Activated T-cell treated with anti-CD3 and anti-CD28 coated beads for 4 hours (primary cell): ENCODE measurements at regions not wholly inside any gene's neighbourhood (a gene's known extent, or its start where the extent isn't known, plus 50 kb on each side); places are given as distances from the start of the nearest gene placed in this dataset.

Experiments used
- DNase-seq: peaks from one replicate; pipeline ENCODE4 v3.0.0-alpha.2; 2020

- no peak for DNase-seq
Observed at GRCh38 chr4:123455360-123455759, 58.8 kb downstream of the SPRY1 start.

GRCh38 chr4:123462007-123462406 lies 65.4 kb downstream of the SPRY1 start:
- DNase-seq = no peak

- DNase-seq = no peak
Observed at GRCh38 chr4:123463869-123464268, 67.3 kb downstream of the SPRY1 start.

- no peak for DNase-seq
Observed at GRCh38 chr4:123465416-123465815, 68.8 kb downstream of the SPRY1 start.

DNA sequence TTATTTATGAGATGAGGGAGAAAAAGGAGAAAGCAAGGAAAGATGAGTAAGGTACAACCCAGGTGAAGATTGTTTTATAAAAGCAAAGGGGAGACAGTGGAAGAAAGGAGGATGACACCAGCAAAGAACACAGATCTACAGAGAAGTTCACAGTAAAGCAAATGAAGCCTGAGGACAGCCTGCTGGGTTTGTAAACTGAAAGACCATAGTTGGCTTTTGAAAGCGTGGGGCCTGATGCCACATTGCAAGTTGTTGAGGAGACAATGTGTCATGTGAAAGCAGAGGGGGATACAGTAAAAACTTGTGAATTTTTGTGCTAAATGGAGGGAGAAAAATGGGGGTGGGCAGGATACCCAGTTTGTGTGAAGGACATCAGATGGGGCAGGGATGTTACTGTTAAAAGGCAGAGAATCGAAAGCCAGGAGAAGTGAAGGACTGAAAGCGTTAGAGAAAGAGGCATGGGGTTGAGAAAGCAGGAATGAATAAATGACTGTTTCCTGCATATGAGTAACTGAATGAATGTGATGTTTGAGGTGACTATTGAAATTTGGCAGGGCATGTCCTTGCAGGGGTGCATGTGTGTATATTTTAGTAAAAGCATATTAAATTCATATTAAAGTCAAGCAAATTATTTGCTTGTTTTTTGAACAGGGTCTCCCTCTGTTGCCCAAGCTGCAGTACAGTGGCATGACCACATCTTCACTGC lies 69.6 kb downstream of the SPRY1 start:
- no peak for DNase-seq

- no peak for DNase-seq
Observed at GRCh38 chr4:123468479-123469031, 72.0 kb downstream of the SPRY1 start.

DNA sequence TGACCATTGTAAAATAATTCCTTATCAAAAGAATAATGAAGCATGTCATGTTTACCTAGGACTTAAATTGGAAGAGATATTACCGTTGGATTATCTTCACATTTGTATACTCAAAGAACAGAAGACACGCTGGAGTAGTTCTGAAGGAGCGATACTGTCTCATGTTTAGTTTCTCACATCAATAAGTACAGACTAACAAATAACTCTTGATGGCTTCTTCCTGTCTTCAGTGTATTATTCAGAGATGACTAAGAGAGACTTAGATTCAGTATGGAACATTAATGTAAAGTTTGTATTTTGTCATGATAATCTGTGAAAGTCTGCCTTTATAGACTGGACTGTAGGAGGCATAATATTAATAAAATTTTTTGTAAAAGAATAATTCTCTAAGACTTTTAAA lies 72.7 kb downstream of the SPRY1 start:
- DNase-seq = no peak

GRCh38 chr4:123469696-123470095 lies 73.1 kb downstream of the SPRY1 start:
- DNase-seq = no peak

- no peak for DNase-seq
Observed at GRCh38 chr4:123470640-123471039, 74.0 kb downstream of the SPRY1 start.

DNA sequence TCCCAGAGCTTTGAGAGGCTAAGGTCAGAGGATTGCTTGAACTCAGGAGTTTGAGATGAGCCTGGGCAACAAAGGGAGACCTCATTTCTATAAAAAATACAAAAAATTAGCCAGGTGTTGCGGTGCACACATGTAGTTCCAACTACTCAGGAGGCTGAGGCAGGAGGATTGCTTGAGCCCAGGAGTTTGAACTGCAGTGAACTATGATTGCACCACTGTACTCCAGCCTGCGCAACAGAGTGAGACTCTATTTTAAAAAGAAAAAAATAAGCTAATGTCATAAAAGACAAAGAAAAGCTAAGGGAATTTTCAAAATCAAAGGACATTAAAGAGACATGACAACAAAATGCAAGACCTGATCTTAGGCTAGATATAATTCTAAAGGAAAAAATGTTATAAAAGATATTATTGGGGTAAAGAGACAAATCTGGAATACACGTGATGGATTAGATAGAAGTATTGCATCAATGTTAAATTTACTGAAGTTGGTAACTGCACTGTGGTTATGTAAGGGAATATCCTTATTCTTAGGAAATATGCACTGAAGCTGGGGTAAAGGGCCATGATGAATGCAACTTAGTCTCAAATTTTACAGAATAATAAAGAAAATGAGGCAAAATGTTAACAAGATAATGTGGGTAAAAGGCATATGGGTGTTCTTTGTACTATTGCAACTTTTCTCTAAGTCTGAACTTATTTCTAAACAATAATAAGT lies 75.2 kb downstream of the SPRY1 start:
- DNase-seq = no peak

DNA sequence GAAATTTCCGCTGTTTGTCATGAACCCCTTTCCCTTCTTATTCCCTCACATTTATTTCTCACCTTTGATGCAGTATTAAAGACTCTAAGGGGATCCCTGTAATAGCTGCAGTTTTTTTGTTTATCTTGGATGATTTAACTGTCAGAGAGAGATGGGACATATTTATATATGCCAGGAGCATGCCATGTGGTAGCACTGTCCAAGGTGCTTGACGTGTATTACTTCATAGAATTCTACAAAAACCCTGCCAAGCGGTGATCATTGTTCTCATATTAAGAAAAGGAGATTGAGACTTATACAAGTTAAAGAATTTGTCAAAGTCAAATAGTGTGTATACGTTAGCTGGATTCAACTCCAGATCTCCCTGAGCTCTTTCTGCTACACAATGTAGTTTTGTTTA lies 78.2 kb downstream of the SPRY1 start:
- no peak for DNase-seq

GRCh38 chr4:123476089-123476488 lies 79.5 kb downstream of the SPRY1 start:
- no peak for DNase-seq

GRCh38 chr4:123477711-123478209 lies 81.2 kb downstream of the SPRY1 start:
- DNase-seq = peak; percentile 10

GRCh38 chr4:123478859-123479345 lies 82.3 kb downstream of the SPRY1 start:
- no peak for DNase-seq

DNA sequence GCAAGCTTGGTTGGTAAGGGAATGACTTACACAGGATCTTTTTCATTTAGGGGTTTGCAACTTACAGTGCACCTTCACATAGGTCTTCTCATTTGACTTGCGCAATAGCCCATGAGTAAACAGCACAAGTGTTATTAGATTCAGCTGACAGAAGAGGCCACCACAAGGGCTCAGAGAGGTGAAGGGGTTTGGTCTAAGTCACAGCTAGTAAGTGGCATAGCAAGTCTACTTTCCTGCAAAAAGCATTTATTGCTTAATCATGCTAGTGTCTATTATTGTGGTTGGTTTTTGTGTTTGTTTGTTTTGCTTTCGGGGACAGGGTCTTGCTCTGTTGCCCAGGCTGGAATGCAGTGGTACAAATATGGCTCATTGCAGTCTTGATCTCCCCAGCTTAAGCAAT lies 83.3 kb downstream of the SPRY1 start:
- no peak for DNase-seq

DNA sequence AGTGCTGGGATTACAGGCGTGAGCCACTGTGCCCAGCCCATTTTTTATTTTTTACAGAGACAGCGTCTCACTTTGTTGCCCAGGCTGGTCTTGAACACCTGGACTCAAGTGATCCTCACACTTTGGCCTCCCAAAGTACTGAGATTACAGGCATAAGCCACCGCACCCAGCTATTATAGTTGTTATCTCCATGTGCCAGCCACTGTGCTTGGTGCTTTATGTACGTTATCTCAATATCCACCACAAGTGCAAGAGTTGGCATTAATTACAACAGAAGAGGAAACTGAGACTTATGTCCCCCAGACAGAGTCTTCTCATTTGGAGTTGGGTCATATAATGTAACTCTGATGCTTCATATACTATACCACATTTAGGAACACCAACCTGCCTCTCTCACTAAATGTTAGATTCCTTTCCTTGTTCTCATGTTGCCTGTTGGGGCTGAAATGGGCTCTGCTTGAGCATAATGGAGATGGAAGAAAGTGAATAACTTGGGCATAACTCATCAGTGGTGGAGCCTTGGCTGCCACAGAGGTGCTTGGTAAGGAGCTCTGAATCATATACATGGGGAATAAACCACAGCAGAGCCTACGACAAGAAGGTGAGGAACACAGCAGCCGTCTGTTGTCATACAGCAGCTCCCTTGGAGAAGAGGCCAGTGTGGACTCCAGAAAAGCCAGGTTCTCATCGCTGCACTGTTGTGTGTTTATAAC lies 84.3 kb downstream of the SPRY1 start:
- no peak for DNase-seq

- DNase-seq = no peak
Observed at GRCh38 chr4:123481717-123482116, 85.1 kb downstream of the SPRY1 start.

- DNase-seq = no peak
Observed at GRCh38 chr4:123484291-123484926, 87.8 kb downstream of the SPRY1 start.

DNA sequence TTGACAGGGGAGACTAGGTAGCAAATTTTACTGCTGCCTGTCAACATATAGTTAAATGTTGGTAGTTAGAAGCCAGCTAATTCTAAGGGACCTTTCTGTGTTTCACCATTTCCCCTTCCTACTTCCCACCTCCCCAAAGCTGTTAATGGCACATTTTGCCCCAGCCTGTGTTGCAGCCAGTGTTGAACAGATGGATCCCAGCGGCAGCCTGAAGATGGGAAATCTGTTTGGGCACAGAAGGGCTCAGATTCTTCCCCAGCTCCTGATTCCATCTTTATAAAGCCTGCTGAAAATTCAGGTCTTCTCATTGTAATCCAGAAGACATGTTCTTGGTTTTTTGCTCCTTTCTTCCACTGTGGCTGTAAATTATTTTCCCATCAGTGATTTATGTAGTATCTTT lies 89.0 kb downstream of the SPRY1 start:
- DNase-seq = no peak

DNA sequence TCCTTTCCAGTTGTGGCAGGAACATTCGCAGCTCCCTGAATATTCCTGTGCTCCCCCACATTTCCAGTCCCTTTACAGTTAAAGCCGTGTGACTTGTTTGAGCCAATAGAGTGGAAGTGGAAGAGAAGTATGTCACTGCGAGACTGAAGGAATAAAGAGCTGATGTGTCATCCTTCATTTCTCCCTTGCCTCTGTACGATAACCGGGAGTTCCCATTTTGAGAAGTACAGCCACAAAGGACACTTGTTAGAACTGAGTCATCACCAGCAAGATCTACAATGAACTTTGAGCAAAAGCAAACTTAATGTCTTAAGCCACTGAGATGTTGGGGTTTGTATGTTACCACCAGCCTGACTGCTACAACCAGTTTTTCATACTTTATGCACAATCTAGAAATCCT lies 92.3 kb downstream of the SPRY1 start:
- DNase-seq = no peak

GRCh38 chr4:123495530-123495929 lies 98.9 kb downstream of the SPRY1 start:
- no peak for DNase-seq

DNA sequence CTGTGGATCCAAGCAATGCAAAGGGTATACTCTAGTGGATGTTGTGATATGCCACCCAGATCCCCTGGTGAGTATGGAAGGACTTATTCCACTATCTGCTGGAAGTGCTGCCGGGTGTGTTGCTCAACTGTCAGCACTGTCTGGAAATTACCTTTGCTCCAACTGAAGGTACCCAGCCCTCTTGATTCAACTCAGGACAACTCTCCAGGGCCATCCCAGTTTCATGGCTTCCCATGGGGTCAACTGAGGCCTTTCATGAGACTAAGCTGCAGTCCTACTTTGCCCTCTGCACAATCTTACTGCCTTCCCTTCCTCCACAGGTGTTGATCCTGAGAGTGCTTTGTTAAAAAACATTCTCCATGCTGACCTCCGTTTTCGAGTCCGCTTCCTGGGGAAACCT lies 99.8 kb downstream of the SPRY1 start:
- DNase-seq = no peak

DNA sequence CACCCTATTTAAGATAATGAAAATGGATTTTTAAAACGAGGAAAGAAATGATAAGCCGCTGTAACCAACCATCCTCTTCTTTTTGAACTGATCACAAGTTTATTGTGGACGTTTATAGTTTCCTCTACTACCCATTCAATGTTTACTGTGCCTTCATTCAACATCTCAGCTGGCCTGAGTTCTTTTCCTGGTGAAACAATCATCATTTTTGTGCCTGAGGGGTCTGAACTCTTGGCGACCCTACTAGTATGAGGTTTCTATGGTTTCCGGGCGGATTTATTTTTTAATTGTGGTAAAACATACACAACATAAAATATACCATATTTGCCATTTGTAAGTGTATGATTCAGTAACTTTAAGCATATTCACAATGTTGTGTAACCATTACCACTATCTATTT lies 100.7 kb downstream of the SPRY1 start:
- DNase-seq = no peak
